ENCODE measurements at regions not wholly inside any gene's neighbourhood (a gene's known extent, or its start where the extent isn't known, plus 50 kb on each side); places are given as distances from the start of the nearest gene placed in this dataset.

- intact Hi-C loops (cut with micrococcal nuclease): no loop called here
- no peaks in the 10 kb centered on the region for H3K9me3 ChIP-seq (ENCODE audit: control extremely low read depth in 1 of 3, control insufficient read depth in 2 of 3, insufficient read depth in 1 of 3, low read length in 2 of 3)
- Mint-ChIP-seq H3K27ac (no peak overlapping the region), H3K27me3 (no peaks in the 10 kb centered on the region), H3K4me3 (no peak overlapping the region), H3K4me1 (no peaks in the 10 kb centered on the region), H3K9me3 (ENCODE audit: insufficient read depth) (no peaks in the 10 kb centered on the region)
- no peak for TF ChIP-seq EZH2 (IDR thresholded peaks at IDR 0.05; ENCODE audit: borderline replicate concordance, insufficient read depth, low read depth, low read length, poor library complexity, severe bottlenecking)
- TF ChIP-seq, protein P1, sequence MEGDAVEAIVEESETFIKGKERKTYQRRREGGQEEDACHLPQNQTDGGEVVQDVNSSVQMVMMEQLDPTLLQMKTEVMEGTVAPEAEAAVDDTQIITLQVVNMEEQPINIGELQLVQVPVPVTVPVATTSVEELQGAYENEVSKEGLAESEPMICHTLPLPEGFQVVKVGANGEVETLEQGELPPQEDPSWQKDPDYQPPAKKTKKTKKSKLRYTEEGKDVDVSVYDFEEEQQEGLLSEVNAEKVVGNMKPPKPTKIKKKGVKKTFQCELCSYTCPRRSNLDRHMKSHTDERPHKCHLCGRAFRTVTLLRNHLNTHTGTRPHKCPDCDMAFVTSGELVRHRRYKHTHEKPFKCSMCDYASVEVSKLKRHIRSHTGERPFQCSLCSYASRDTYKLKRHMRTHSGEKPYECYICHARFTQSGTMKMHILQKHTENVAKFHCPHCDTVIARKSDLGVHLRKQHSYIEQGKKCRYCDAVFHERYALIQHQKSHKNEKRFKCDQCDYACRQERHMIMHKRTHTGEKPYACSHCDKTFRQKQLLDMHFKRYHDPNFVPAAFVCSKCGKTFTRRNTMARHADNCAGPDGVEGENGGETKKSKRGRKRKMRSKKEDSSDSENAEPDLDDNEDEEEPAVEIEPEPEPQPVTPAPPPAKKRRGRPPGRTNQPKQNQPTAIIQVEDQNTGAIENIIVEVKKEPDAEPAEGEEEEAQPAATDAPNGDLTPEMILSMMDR (IDR thresholded peaks at IDR 0.05): no peak
- H3K9ac ChIP-seq (ENCODE audit: low read length): no peak overlapping the region
- DNase-seq (no peak), ATAC-seq (ENCODE audit: low read depth) (no peak)
- H3K79me2 ChIP-seq (ENCODE audit: control insufficient read depth, insufficient read depth, low read length): no peaks in the 10 kb centered on the region
- H3K4me3 ChIP-seq (ENCODE audit: control extremely low read depth in 1 of 5, extremely low read depth in 1 of 5, insufficient read depth in 1 of 5, low read depth in 2 of 5, low read length in 4 of 5): no peak overlapping the region
- no peak overlapping the region for H3K4me2 ChIP-seq (replicated peaks; ENCODE audit: low read depth, low read length, poor library complexity, severe bottlenecking)
- H3K36me3 ChIP-seq (replicated peaks in 1 of 2; ENCODE audit: control extremely low read depth in 1 of 2, control insufficient read depth in 1 of 2, extremely low read depth in 1 of 2, insufficient read depth in 2 of 2, low read length in 1 of 2): no peaks in the 10 kb centered on the region
- POLR2A ChIA-PET: no interaction called here
- CTCF ChIA-PET: no interaction called here
- no peaks in the 10 kb centered on the region for H4K20me1 ChIP-seq (ENCODE audit: control insufficient read depth, insufficient read depth, low read length, poor library complexity, severe bottlenecking)
- no peaks in the 10 kb centered on the region for H3K27me3 ChIP-seq (replicated peaks in 1 of 4; ENCODE audit: control extremely low read depth in 1 of 4, control insufficient read depth in 3 of 4, insufficient read depth in 4 of 4, low read length in 3 of 4)
- no peaks in the 10 kb centered on the region for H3K4me1 ChIP-seq (ENCODE audit: control insufficient read depth in 2 of 2, insufficient read depth in 2 of 2, low read length in 2 of 2)
- no peak overlapping the region for H3K27ac ChIP-seq (ENCODE audit: low read length in 2 of 2)
- H2AFZ ChIP-seq (ENCODE audit: insufficient read depth, low read depth, low read length, poor library complexity, severe bottlenecking): no peak overlapping the region
Observed at GRCh38 chr1:104064399-104064798, 314.7 kb downstream of the AMY1C start.

- H2AFZ ChIP-seq (ENCODE audit: insufficient read depth, low read depth, low read length, poor library complexity, severe bottlenecking): no peak overlapping the region
- Mint-ChIP-seq H3K27ac (no peak overlapping the region), H3K4me1 (no peaks in the 10 kb centered on the region), H3K4me3 (peak overlapping the region; percentile 32), H3K9me3 (ENCODE audit: insufficient read depth) (peaks cover 3% of the 10 kb centered on the region), H3K27me3 (no peaks in the 10 kb centered on the region)
- DNase-seq (no peak), ATAC-seq (ENCODE audit: low read depth) (no peak)
- H3K9me3 ChIP-seq (ENCODE audit: control extremely low read depth in 1 of 3, control insufficient read depth in 2 of 3, insufficient read depth in 1 of 3, low read length in 2 of 3): peaks cover 0 to 10% (median 0%) of the 10 kb centered on the region in 3 donors
- POLR2A ChIA-PET: no interaction called here
- no peaks in the 10 kb centered on the region for H4K20me1 ChIP-seq (ENCODE audit: control insufficient read depth, insufficient read depth, low read length, poor library complexity, severe bottlenecking)
- TF ChIP-seq EZH2 (IDR thresholded peaks at IDR 0.05; ENCODE audit: borderline replicate concordance, insufficient read depth, low read depth, low read length, poor library complexity, severe bottlenecking): no peak
- TF ChIP-seq, protein P1 (IDR thresholded peaks at IDR 0.05): no peak
- no peaks in the 10 kb centered on the region for H3K4me1 ChIP-seq (ENCODE audit: control insufficient read depth in 2 of 2, insufficient read depth in 2 of 2, low read length in 2 of 2)
- no peaks in the 10 kb centered on the region for H3K36me3 ChIP-seq (replicated peaks in 1 of 2; ENCODE audit: control extremely low read depth in 1 of 2, control insufficient read depth in 1 of 2, extremely low read depth in 1 of 2, insufficient read depth in 2 of 2, low read length in 1 of 2)
- H3K27me3 ChIP-seq (replicated peaks in 1 of 4; ENCODE audit: control extremely low read depth in 1 of 4, control insufficient read depth in 3 of 4, insufficient read depth in 4 of 4, low read length in 3 of 4): no peaks in the 10 kb centered on the region
- 91% methylated on average over 20 of the region's 23 CpGs for WGBS (ENCODE audit: insufficient coverage)
- H3K79me2 ChIP-seq (ENCODE audit: control insufficient read depth, insufficient read depth, low read length): no peaks in the 10 kb centered on the region
- H3K4me3 ChIP-seq (ENCODE audit: control extremely low read depth in 1 of 5, extremely low read depth in 1 of 5, insufficient read depth in 1 of 5, low read depth in 2 of 5, low read length in 4 of 5): no peak overlapping the region
- no peak overlapping the region for H3K9ac ChIP-seq (ENCODE audit: low read length)
- CTCF ChIA-PET: no interaction called here
- intact Hi-C loops (cut with micrococcal nuclease): no loop called here
- no peak overlapping the region for H3K4me2 ChIP-seq (replicated peaks; ENCODE audit: low read depth, low read length, poor library complexity, severe bottlenecking)
- no peak overlapping the region for H3K27ac ChIP-seq (ENCODE audit: low read length in 2 of 2)
Observed at GRCh38 chr1:104072915-104073371, 323.2 kb downstream of the AMY1C start.
